A549 (cell line): ENCODE measurements at regions not wholly inside any gene's neighbourhood (a gene's known extent, or its start where the extent isn't known, plus 50 kb on each side); places are given as distances from the start of the nearest gene placed in this dataset.

ENCODE experiments used
- CTCF ChIP-seq: fragments of >200 bp; sonication (Bioruptor Twin); formaldehyde crosslinking; IDR thresholded peaks from 3 replicates; pipeline ENCODE4 v1.5.1; 2016
- EP300 ChIP-seq, 2 experiments: fragments of >200 bp; sonication (Bioruptor Twin); formaldehyde crosslinking; IDR thresholded peaks; 2 replicates in 1 of 2; 3 replicates in 1 of 2; pipeline ENCODE4 v1.6.1; 2016 to 2017
- HDAC2 ChIP-seq: fragments of 200-600 bp; sonication (generic); IDR thresholded peaks from 2 replicates; pipeline ENCODE4 v1.6.1; 2016
- JUNB ChIP-seq: fragments of >200 bp; sonication (Bioruptor Twin); formaldehyde crosslinking; IDR thresholded peaks from 2 replicates; pipeline ENCODE4 v1.6.1; 2016
- KDM5A ChIP-seq: fragments of 200-600 bp; sonication (generic); IDR thresholded peaks from 2 replicates; pipeline ENCODE4 v1.6.1; 2016; ENCODE audit warnings: antibody characterized with exemption, mild to moderate bottlenecking
- MAZ ChIP-seq: fragments of 150-350 bp; IDR thresholded peaks from 2 replicates; pipeline ENCODE4 v1.6.1; 2014; ENCODE audit warnings: antibody characterized with exemption, low read depth, low read length, borderline replicate concordance
- POLR2AphosphoS2 ChIP-seq: conservative IDR thresholded peaks from 2 replicates; pipeline ENCODE4 v1.6.1; 2012; ENCODE audit warnings: low read length, improper control_type of control experiment, inconsistent platforms
- RARB ChIP-seq: fragments of 250-450 bp; sonication (Bioruptor Pico); IDR thresholded peaks from 2 replicates; pipeline ENCODE4 v1.8.0; 2021; ENCODE audit warnings: mild to moderate bottlenecking, moderate library complexity
- SREBF2 ChIP-seq: fragments of 450-650 bp; IDR thresholded peaks from 2 replicates; pipeline ENCODE4 v1.6.1; 2014; ENCODE audit warnings: mild to moderate bottlenecking, moderate library complexity
- ZC3H11A ChIP-seq: fragments of 450-650 bp; IDR thresholded peaks from 2 replicates; pipeline ENCODE4 v1.6.1; 2014; ENCODE audit warnings: antibody characterized with exemption, mild to moderate bottlenecking
- TF ChIP-seq, protein P1 (sequence below): IDR thresholded peaks from 2 replicates; pipeline ENCODE4 v1.6.1; 2012

GRCh38 chr1:182735343-182735742, 51.0 kb upstream of the RGS8 start:
- no peak for TF ChIP-seq JUNB
- TF ChIP-seq SREBF2: no peak
- no peak for TF ChIP-seq HDAC2
- no peak for TF ChIP-seq CTCF
- TF ChIP-seq MAZ: no peak
- TF ChIP-seq POLR2AphosphoS2: no peak
- no peak for TF ChIP-seq KDM5A
- TF ChIP-seq, protein P1, sequence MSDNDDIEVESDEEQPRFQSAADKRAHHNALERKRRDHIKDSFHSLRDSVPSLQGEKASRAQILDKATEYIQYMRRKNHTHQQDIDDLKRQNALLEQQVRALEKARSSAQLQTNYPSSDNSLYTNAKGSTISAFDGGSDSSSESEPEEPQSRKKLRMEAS: no peak
- TF ChIP-seq EP300 (IDR thresholded peaks at IDR 0.05): no peak
- no peak for TF ChIP-seq RARB
- no peak for TF ChIP-seq ZC3H11A
